SH-SY5Y (cell line): ENCODE measurements at regions not wholly inside any gene's neighbourhood (a gene's known extent, or its start where the extent isn't known, plus 50 kb on each side); places are given as distances from the start of the nearest gene placed in this dataset.

Experiments used
- GATA2 ChIP-seq: IDR thresholded peaks from 2 replicates; pipeline ENCODE4 v1.6.1; 2011; ENCODE audit warnings: mild to moderate bottlenecking, low read depth, low read length
- GATA3 ChIP-seq: IDR thresholded peaks from 2 replicates; pipeline ENCODE4 v1.6.1; 2011; ENCODE audit warnings: low read depth, mild to moderate bottlenecking, low read length, moderate library complexity

DNA sequence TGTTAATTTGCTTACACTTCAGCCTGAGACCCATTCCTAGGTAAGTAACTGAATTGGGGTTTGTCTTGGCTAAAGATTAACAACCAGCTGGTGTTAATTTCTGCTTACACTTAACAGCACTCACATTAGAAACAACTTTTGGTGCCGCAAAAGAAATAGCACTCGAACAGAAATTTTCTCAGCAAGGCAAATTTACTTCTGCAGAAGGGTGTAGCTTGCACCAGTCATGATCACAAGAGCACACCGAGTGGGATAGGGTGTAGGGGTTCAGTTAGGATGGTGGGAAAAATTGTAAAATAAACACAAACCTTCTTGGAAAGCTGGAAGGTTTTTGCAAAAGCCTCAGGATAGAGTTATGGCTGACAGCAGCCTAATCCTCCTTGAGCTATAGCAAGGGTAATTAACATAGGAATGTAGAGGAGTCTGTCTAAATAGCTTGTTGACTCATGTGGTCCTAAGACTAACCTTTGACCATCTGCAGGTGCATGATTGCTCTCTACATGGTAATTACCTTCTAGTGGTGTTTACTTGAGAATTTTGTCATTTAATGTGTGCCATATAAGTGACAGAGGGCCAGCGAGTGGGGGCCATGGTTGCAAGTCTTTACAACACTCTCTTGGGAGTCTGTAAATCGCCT is 67.8 kb upstream of the CDK13 start:
- TF ChIP-seq GATA3 (no peak), GATA2 (no peak)
